Astrocyte (in vitro differentiated cells and primary cell): ENCODE measurements at regions not wholly inside any gene's neighbourhood (a gene's known extent, or its start where the extent isn't known, plus 50 kb on each side); places are given as distances from the start of the nearest gene placed in this dataset.
A peak's percentile ranks its signal among the peaks of the same experiment; 100 is the strongest.

Experiments used
- DNase-seq: peaks from one replicate; pipeline ENCODE4 v3.0.0-alpha.2; 2010; ENCODE audit warnings: low read depth
- FAIRE-seq: peaks from 2 replicates; lab custom pipeline; 2011; peaks lifted over from hg19 to GRCh38; lab: Jason Lieb, UNC
- H2AFZ ChIP-seq: 2 replicates; pipeline ENCODE4 v1.6.0; 2012; ENCODE audit warnings: low read depth, low read length, inconsistent platforms
- H3K27ac ChIP-seq: 2 replicates; pipeline ENCODE4 v1.5.1; 2011; ENCODE audit warnings: low read depth, low read length, inconsistent platforms
- H3K27me3 ChIP-seq: 2 replicates; pipeline ENCODE4 v1.6.0; 2011; ENCODE audit warnings: low read length, inconsistent platforms; ENCODE audit not compliant: insufficient read depth
- H3K36me3 ChIP-seq: 2 replicates; pipeline ENCODE4 v1.5.1; 2011; ENCODE audit warnings: low read length, inconsistent platforms; ENCODE audit not compliant: insufficient read depth
- H3K4me1 ChIP-seq: 2 replicates; pipeline ENCODE4 v1.5.1; 2011; ENCODE audit warnings: low read length, inconsistent platforms; ENCODE audit not compliant: insufficient read depth
- H3K4me2 ChIP-seq: 2 replicates; pipeline ENCODE4 v1.6.0; 2012; ENCODE audit warnings: low read length, inconsistent platforms
- H3K4me3 ChIP-seq: 2 replicates; pipeline ENCODE4 v1.5.1; 2011; ENCODE audit warnings: low read depth, mild to moderate bottlenecking, low read length, inconsistent platforms; ENCODE audit not compliant: insufficient read depth
- H3K79me2 ChIP-seq: 2 replicates; pipeline ENCODE4 v1.6.0; 2012; ENCODE audit warnings: mild to moderate bottlenecking, low read length, inconsistent platforms; ENCODE audit not compliant: insufficient read depth
- H3K9ac ChIP-seq: 2 replicates; pipeline ENCODE4 v1.6.0; 2012; ENCODE audit warnings: mild to moderate bottlenecking, low read length, inconsistent platforms
- H3K9me3 ChIP-seq: 2 replicates; pipeline ENCODE4 v1.5.1; 2012; ENCODE audit warnings: low read depth, mild to moderate bottlenecking, low read length, inconsistent platforms; ENCODE audit not compliant: insufficient read depth
- H4K20me1 ChIP-seq: 2 replicates; pipeline ENCODE4 v1.6.0; 2012; ENCODE audit warnings: low read length, inconsistent platforms; ENCODE audit not compliant: insufficient read depth
- H3K27ac Mint-ChIP-seq: one replicate; pipeline ENCODE4 v1.8.0; 2021; ENCODE audit warnings: mild to moderate bottlenecking, mixed read lengths; ENCODE audit not compliant: unreplicated experiment
- H3K27me3 Mint-ChIP-seq: one replicate; pipeline ENCODE4 v1.8.0; 2021; ENCODE audit warnings: low read depth, mixed read lengths; ENCODE audit not compliant: unreplicated experiment
- H3K36me3 Mint-ChIP-seq: one replicate; pipeline ENCODE4 v1.8.0; 2021; ENCODE audit warnings: low read depth, mixed read lengths; ENCODE audit not compliant: unreplicated experiment
- H3K4me1 Mint-ChIP-seq: one replicate; pipeline ENCODE4 v1.8.0; 2021; ENCODE audit warnings: low read depth, mixed read lengths; ENCODE audit not compliant: unreplicated experiment
- H3K4me3 Mint-ChIP-seq: one replicate; pipeline ENCODE4 v1.8.0; 2021; ENCODE audit warnings: mild to moderate bottlenecking, moderate library complexity, mixed read lengths; ENCODE audit not compliant: unreplicated experiment
- H3K9me3 Mint-ChIP-seq: one replicate; pipeline ENCODE4 v1.8.0; 2021; ENCODE audit warnings: mild to moderate bottlenecking, mixed read lengths; ENCODE audit not compliant: unreplicated experiment
- CTCF ChIP-seq: IDR thresholded peaks from 2 replicates; pipeline ENCODE4 v1.5.1; 2011; ENCODE audit warnings: low read depth, mild to moderate bottlenecking, inconsistent platforms, low read length, moderate library complexity; ENCODE audit not compliant: insufficient read depth
- EZH2 ChIP-seq: IDR thresholded peaks from 2 replicates; pipeline ENCODE4 v1.6.1; 2012; ENCODE audit warnings: mild to moderate bottlenecking, low read length, inconsistent platforms; ENCODE audit not compliant: insufficient read depth

GRCh38 chr4:83771113-83771705 is 235.3 kb downstream of the GPAT3 start:
- Histone ChIP-seq H3K9ac (no peak overlapping the region), H3K27ac (no peak overlapping the region), H3K79me2 (no peaks in the 10 kb centered on the region), H2AFZ (no peak overlapping the region), H3K4me2 (no peak overlapping the region), H3K27me3 (no peaks in the 10 kb centered on the region), H3K36me3 (no peaks in the 10 kb centered on the region), H3K4me1 (no peaks in the 10 kb centered on the region), H4K20me1 (no peaks in the 10 kb centered on the region), H3K9me3 (no peaks in the 10 kb centered on the region), H3K4me3 (no peak overlapping the region)
- Mint-ChIP-seq H3K9me3 (no peaks in the 10 kb centered on the region), H3K27ac (no peak overlapping the region), H3K27me3 (peaks cover 3% of the 10 kb centered on the region), H3K36me3 (no peaks in the 10 kb centered on the region), H3K4me3 (no peak overlapping the region), H3K4me1 (no peaks in the 10 kb centered on the region)
- TF ChIP-seq EZH2 (no peak), CTCF (peak; percentile 87)
- DNase-seq (peak; percentile 15), FAIRE-seq (no peak)

GRCh38 chr4:83768146-83768545 is 232.2 kb downstream of the GPAT3 start:
- Mint-ChIP-seq H3K27me3 (peaks cover 3% of the 10 kb centered on the region), H3K4me1 (no peaks in the 10 kb centered on the region), H3K4me3 (no peak overlapping the region), H3K36me3 (no peaks in the 10 kb centered on the region), H3K27ac (no peak overlapping the region), H3K9me3 (no peaks in the 10 kb centered on the region)
- no peaks in the 10 kb centered on the region for H3K27me3 ChIP-seq
- H3K4me3 ChIP-seq, result no peak overlapping the region
- no peaks in the 10 kb centered on the region for H3K9me3 ChIP-seq
- FAIRE-seq (no peak), DNase-seq (no peak)
- no peaks in the 10 kb centered on the region for H3K4me1 ChIP-seq
- H3K4me2 ChIP-seq, result no peak overlapping the region
- H2AFZ ChIP-seq, result no peak overlapping the region
- H4K20me1 ChIP-seq, result no peaks in the 10 kb centered on the region
- TF ChIP-seq EZH2 (no peak), CTCF (no peak)
- no peak overlapping the region for H3K9ac ChIP-seq
- H3K36me3 ChIP-seq, result no peaks in the 10 kb centered on the region
- no peak overlapping the region for H3K27ac ChIP-seq
- no peaks in the 10 kb centered on the region for H3K79me2 ChIP-seq

- Histone ChIP-seq H2AFZ (no peak overlapping the region), H3K79me2 (no peaks in the 10 kb centered on the region), H3K27me3 (no peaks in the 10 kb centered on the region), H3K9ac (no peak overlapping the region), H4K20me1 (no peaks in the 10 kb centered on the region), H3K36me3 (no peaks in the 10 kb centered on the region), H3K4me1 (no peaks in the 10 kb centered on the region), H3K4me3 (no peak overlapping the region), H3K4me2 (no peak overlapping the region), H3K27ac (no peak overlapping the region), H3K9me3 (no peaks in the 10 kb centered on the region)
- DNase-seq (no peak), FAIRE-seq (no peak)
- Mint-ChIP-seq H3K4me3 (no peak overlapping the region), H3K27me3 (peaks cover 3% of the 10 kb centered on the region), H3K9me3 (no peaks in the 10 kb centered on the region), H3K36me3 (no peaks in the 10 kb centered on the region), H3K27ac (no peak overlapping the region), H3K4me1 (no peaks in the 10 kb centered on the region)
- TF ChIP-seq CTCF (no peak), EZH2 (no peak)
Measured at GRCh38 chr4:83767067-83767466, 231.2 kb downstream of the GPAT3 start.
